ENCODE measurements at regions not wholly inside any gene's neighbourhood (a gene's known extent, or its start where the extent isn't known, plus 50 kb on each side); places are given as distances from the start of the nearest gene placed in this dataset.
"Not testable (repeated sequence)": the region's sequence is repeated elsewhere in the genome, so short reads cannot be mapped to it uniquely, and the experiment has no call there.

DNA sequence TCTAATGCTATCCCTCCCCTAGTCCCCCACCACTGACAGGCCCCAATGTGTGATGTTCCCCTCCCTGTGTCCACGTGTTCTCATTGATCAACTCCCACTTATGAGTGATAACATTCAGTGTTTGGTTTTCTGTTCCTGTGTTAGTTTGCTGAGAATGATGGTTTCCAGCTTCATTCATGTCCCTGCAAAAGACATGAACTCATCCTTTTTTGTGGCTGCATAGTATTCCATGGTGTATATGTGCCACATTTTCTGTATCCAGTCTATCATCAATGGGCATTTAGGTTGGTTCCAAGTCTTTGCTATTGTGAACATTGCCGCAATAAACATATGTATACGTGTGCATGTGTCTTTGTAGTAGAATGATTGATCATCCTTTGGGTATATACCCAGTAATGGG is 153.1 kb downstream of the OR13H1 start:
- not testable (repeated sequence) for H3K4me1 ChIP-seq (ENCODE audit: control insufficient read depth, insufficient read depth, low read length, poor library complexity, severe bottlenecking); H3K4me3 ChIP-seq (ENCODE audit: insufficient read depth, low read depth, low read length, poor library complexity, severe bottlenecking); H3K9me3 ChIP-seq (ENCODE audit: control insufficient read depth, low read length); H3K27ac ChIP-seq (ENCODE audit: insufficient read depth, low read length, poor library complexity, severe bottlenecking); DNase-seq; H3K36me3 ChIP-seq (ENCODE audit: control insufficient read depth, insufficient read depth, low read length); H3K27me3 ChIP-seq (replicated peaks; ENCODE audit: control insufficient read depth, insufficient read depth, low read length, poor library complexity, severe bottlenecking)

DNA sequence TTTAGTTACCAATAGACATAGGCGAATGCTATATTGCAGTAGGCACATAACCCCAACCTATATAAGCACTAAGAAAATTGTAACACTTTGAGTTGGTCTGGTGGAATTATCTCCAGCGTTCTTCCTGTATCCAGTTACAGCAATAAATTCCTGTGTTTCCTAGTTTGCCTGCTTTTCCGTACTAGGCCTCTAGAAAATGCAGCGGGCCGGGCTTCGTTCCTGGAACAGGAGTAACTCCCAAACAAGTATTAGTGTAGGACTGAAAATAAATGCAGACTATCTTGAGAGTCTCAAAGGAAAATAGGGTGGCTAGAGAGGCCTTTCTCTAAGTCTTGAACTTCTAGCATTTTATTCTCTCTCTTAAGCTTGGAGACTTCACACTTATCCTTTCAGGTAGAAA is 159.8 kb downstream of the OR13H1 start:
- no peaks in the 10 kb centered on the region for H3K27me3 ChIP-seq (replicated peaks; ENCODE audit: control insufficient read depth, insufficient read depth, low read length, poor library complexity, severe bottlenecking)
- peak overlapping the region; percentile 48 for H3K4me3 ChIP-seq (ENCODE audit: insufficient read depth, low read depth, low read length, poor library complexity, severe bottlenecking)
- H3K36me3 ChIP-seq (ENCODE audit: control insufficient read depth, insufficient read depth, low read length): no peaks in the 10 kb centered on the region
- no peak overlapping the region for H3K27ac ChIP-seq (ENCODE audit: insufficient read depth, low read length, poor library complexity, severe bottlenecking)
- H3K9me3 ChIP-seq (ENCODE audit: control insufficient read depth, low read length): no peaks in the 10 kb centered on the region
- no peaks in the 10 kb centered on the region for H3K4me1 ChIP-seq (ENCODE audit: control insufficient read depth, insufficient read depth, low read length, poor library complexity, severe bottlenecking)
- no peak for DNase-seq

DNA sequence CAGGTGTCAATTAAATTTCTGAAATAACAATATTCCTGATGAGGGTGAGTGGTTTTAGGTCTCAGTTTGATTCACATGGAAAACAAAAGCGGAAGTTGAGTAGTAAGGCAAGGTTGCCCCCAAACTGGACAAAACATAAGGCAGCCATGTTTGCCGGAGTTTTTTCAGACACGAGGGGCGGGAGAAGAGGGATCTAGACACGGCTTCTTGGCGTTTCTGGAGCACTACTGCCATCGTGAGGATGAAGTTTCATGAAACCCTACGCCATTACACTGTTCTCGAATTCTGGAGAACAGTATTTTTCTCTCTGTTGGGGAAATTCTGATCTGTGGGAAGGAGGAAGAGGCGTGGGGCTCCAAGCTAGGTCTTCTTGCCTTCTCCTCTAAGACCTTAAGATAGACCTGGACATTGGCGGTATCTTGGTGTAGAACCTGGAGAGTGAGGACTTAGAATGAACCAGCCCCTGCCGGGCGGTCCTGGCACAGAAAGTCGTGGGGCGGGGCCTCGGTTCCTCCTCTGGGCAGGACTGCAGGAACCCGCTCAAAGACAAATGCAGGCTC is 160.3 kb downstream of the OR13H1 start:
- H3K4me3 ChIP-seq (ENCODE audit: insufficient read depth, low read depth, low read length, poor library complexity, severe bottlenecking): peak overlapping the region; percentile 48
- peak overlapping the region; percentile 43 for H3K27ac ChIP-seq (ENCODE audit: insufficient read depth, low read length, poor library complexity, severe bottlenecking)
- peak in 1 of 3 donors; percentile 76 for DNase-seq

DNA sequence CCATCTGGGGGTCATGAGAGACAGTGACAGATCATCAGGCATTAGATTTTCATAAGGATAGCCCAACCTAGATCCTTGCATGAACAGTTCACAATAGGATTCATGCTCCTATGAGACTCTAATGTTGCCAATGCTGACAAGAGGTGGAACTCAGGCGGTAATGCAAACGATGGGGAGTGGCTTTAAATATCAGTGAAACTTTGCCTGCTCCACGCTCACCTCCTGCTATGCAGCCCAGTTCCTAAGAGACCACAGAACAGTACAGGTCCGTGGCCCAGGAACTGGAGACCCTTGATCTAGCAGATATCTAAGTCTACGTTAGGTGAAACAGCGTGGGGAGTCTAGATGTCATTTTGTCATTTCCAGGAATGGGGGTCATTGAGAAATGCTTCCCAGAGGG is 165.7 kb downstream of the OR13H1 start:
- Histone ChIP-seq H3K27me3 (replicated peaks; ENCODE audit: control insufficient read depth, insufficient read depth, low read length, poor library complexity, severe bottlenecking) (no peaks in the 10 kb centered on the region), H3K4me3 (ENCODE audit: insufficient read depth, low read depth, low read length, poor library complexity, severe bottlenecking) (no peak overlapping the region), H3K4me1 (ENCODE audit: control insufficient read depth, insufficient read depth, low read length, poor library complexity, severe bottlenecking) (no peaks in the 10 kb centered on the region), H3K9me3 (ENCODE audit: control insufficient read depth, low read length) (no peaks in the 10 kb centered on the region), H3K27ac (ENCODE audit: insufficient read depth, low read length, poor library complexity, severe bottlenecking) (no peak overlapping the region), H3K36me3 (ENCODE audit: control insufficient read depth, insufficient read depth, low read length) (no peaks in the 10 kb centered on the region)
- no peak for DNase-seq

More for the DNA sequence above, 160.3 kb downstream of the OR13H1 start:
- Histone ChIP-seq H3K36me3 (ENCODE audit: control insufficient read depth, insufficient read depth, low read length) (no peaks in the 10 kb centered on the region), H3K4me1 (ENCODE audit: control insufficient read depth, insufficient read depth, low read length, poor library complexity, severe bottlenecking) (no peaks in the 10 kb centered on the region), H3K9me3 (ENCODE audit: control insufficient read depth, low read length) (no peaks in the 10 kb centered on the region), H3K27me3 (replicated peaks; ENCODE audit: control insufficient read depth, insufficient read depth, low read length, poor library complexity, severe bottlenecking) (no peaks in the 10 kb centered on the region)

DNA sequence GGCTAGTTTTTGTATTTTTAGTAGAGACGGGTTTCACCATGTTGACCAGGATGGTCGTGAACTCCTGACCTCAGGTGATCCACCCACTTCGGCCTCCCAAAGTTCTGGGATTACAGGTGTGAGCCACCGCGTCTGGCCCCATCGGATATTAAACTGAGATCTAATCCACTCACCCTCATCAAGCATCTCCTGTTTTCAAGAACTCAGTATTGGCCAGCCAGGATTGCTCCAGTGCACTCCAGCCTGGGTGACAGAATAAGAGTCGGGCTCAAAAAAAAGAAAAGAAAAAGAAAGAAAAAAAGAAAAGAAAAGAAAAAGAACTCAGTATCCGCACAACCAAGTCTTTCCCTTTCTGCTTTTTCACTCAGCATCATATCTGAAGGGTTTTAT is 167.6 kb downstream of the OR13H1 start:
- no peaks in the 10 kb centered on the region for H3K9me3 ChIP-seq (ENCODE audit: control insufficient read depth, low read length)
- DNase-seq: no peak
- no peak overlapping the region for H3K27ac ChIP-seq (ENCODE audit: insufficient read depth, low read length, poor library complexity, severe bottlenecking)
- H3K4me1 ChIP-seq (ENCODE audit: control insufficient read depth, insufficient read depth, low read length, poor library complexity, severe bottlenecking): no peaks in the 10 kb centered on the region
- no peaks in the 10 kb centered on the region for H3K27me3 ChIP-seq (replicated peaks; ENCODE audit: control insufficient read depth, insufficient read depth, low read length, poor library complexity, severe bottlenecking)
- H3K36me3 ChIP-seq (ENCODE audit: control insufficient read depth, insufficient read depth, low read length): no peaks in the 10 kb centered on the region
- H3K4me3 ChIP-seq (ENCODE audit: insufficient read depth, low read depth, low read length, poor library complexity, severe bottlenecking): no peak overlapping the region

DNA sequence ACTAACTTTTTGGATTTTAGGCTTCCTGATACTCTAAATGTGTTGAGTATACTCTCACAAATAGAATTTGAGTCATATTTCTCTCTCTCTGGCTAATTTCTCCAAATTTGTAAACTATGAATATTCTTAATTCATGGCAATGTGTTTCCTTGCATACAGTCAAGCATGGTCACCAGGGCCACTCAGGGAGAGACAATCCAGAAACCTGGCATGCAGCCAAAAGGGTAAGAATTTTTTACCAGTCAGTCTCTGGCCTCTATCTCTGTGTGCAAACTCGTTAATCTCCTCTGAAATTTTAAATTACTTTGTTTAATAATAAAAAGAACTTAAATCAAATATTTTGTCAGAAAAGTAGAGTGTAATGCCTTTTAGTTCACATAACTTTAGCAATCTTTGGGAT is 179.8 kb downstream of the OR13H1 start:
- Histone ChIP-seq H3K9me3 (ENCODE audit: control insufficient read depth, low read length) (no peaks in the 10 kb centered on the region), H3K36me3 (ENCODE audit: control insufficient read depth, insufficient read depth, low read length) (no peaks in the 10 kb centered on the region), H3K4me3 (ENCODE audit: insufficient read depth, low read depth, low read length, poor library complexity, severe bottlenecking) (no peak overlapping the region), H3K27ac (ENCODE audit: insufficient read depth, low read length, poor library complexity, severe bottlenecking) (no peak overlapping the region), H3K27me3 (replicated peaks; ENCODE audit: control insufficient read depth, insufficient read depth, low read length, poor library complexity, severe bottlenecking) (no peaks in the 10 kb centered on the region), H3K4me1 (ENCODE audit: control insufficient read depth, insufficient read depth, low read length, poor library complexity, severe bottlenecking) (no peaks in the 10 kb centered on the region)
- no peak for DNase-seq

DNA sequence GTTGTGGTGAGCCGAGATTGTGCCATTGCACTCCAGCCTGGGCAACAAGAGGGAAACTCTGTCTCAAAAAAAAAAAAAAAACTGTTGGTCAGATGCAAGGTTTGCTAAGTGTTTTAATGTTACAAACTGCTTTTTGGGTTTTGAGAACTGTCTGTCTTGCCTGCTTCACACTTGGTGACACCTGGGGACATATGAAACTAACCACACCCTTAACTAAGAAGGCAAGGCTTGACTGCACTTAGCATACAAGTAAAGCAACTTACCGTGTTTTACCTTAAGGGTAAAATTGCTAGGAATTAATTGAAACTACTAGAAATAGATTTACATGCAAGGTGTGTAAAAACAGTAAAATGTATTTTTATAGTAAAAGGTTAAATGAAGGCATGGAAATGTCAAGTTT is 180.4 kb downstream of the OR13H1 start:
- Histone ChIP-seq H3K36me3 (ENCODE audit: control insufficient read depth, insufficient read depth, low read length) (no peaks in the 10 kb centered on the region), H3K27me3 (replicated peaks; ENCODE audit: control insufficient read depth, insufficient read depth, low read length, poor library complexity, severe bottlenecking) (no peaks in the 10 kb centered on the region), H3K9me3 (ENCODE audit: control insufficient read depth, low read length) (no peaks in the 10 kb centered on the region), H3K27ac (ENCODE audit: insufficient read depth, low read length, poor library complexity, severe bottlenecking) (no peak overlapping the region), H3K4me1 (ENCODE audit: control insufficient read depth, insufficient read depth, low read length, poor library complexity, severe bottlenecking) (no peaks in the 10 kb centered on the region), H3K4me3 (ENCODE audit: insufficient read depth, low read depth, low read length, poor library complexity, severe bottlenecking) (no peak overlapping the region)
- DNase-seq: no peak

DNA sequence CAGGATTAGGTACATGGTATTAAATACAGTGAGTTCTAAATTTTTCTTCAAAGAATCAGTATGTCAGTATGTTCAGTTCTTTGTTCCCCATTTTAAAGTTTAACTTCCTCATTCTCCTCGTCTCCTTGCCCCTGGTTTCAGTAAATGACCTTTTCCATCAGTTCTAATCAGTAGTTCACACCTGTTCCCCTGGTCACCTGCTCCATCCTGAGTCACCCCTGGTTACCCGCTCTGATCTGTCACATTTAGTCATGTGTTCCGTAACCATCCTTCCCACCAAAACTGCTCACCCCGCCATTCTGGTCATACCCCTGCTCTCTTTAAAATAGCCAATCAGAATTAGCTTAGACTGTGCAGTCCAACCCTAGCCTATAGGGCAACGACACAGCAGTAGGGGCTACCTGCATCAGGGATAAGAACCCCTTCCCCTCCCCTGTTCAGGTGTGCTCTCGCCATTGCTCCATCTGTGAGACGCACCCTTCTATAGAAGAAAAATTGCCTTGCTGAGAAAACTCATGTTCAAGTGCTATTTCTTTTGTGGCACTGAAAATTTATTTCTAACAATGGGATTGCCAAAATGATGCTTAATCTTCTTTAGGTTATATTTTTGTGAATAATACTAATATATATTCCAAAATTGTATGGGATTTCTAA is 181.3 kb downstream of the OR13H1 start:
- no peak overlapping the region for H3K4me3 ChIP-seq (ENCODE audit: insufficient read depth, low read depth, low read length, poor library complexity, severe bottlenecking)
- no peak overlapping the region for H3K27ac ChIP-seq (ENCODE audit: insufficient read depth, low read length, poor library complexity, severe bottlenecking)
- H3K9me3 ChIP-seq (ENCODE audit: control insufficient read depth, low read length): no peaks in the 10 kb centered on the region
- H3K36me3 ChIP-seq (ENCODE audit: control insufficient read depth, insufficient read depth, low read length): no peaks in the 10 kb centered on the region
- no peaks in the 10 kb centered on the region for H3K4me1 ChIP-seq (ENCODE audit: control insufficient read depth, insufficient read depth, low read length, poor library complexity, severe bottlenecking)
- no peak for DNase-seq
- no peaks in the 10 kb centered on the region for H3K27me3 ChIP-seq (replicated peaks; ENCODE audit: control insufficient read depth, insufficient read depth, low read length, poor library complexity, severe bottlenecking)

DNA sequence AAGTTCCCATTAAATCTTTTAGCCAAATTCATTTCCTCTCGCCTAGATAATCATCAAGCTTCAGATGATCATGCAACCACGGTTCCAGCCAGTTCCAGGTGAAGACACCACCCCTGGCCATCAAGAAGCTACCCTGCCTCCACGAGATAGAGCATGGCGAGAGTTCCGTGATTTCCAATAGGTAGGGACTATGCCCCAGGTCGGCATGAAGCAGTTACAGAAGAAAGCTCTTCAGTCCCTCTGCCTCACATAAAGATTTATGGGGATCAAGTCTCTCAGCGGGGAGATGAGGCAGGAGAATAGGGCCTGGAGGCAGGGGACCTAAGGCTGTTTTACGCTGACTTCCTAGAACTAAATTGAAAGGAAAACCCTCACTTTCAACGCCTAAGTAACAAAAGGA is 183.9 kb downstream of the OR13H1 start:
- H3K9me3 ChIP-seq (ENCODE audit: control insufficient read depth, low read length): no peaks in the 10 kb centered on the region
- no peaks in the 10 kb centered on the region for H3K4me1 ChIP-seq (ENCODE audit: control insufficient read depth, insufficient read depth, low read length, poor library complexity, severe bottlenecking)
- H3K36me3 ChIP-seq (ENCODE audit: control insufficient read depth, insufficient read depth, low read length): no peaks in the 10 kb centered on the region
- DNase-seq: no peak
- no peaks in the 10 kb centered on the region for H3K27me3 ChIP-seq (replicated peaks; ENCODE audit: control insufficient read depth, insufficient read depth, low read length, poor library complexity, severe bottlenecking)
- no peak overlapping the region for H3K27ac ChIP-seq (ENCODE audit: insufficient read depth, low read length, poor library complexity, severe bottlenecking)
- H3K4me3 ChIP-seq (ENCODE audit: insufficient read depth, low read depth, low read length, poor library complexity, severe bottlenecking): no peak overlapping the region

DNA sequence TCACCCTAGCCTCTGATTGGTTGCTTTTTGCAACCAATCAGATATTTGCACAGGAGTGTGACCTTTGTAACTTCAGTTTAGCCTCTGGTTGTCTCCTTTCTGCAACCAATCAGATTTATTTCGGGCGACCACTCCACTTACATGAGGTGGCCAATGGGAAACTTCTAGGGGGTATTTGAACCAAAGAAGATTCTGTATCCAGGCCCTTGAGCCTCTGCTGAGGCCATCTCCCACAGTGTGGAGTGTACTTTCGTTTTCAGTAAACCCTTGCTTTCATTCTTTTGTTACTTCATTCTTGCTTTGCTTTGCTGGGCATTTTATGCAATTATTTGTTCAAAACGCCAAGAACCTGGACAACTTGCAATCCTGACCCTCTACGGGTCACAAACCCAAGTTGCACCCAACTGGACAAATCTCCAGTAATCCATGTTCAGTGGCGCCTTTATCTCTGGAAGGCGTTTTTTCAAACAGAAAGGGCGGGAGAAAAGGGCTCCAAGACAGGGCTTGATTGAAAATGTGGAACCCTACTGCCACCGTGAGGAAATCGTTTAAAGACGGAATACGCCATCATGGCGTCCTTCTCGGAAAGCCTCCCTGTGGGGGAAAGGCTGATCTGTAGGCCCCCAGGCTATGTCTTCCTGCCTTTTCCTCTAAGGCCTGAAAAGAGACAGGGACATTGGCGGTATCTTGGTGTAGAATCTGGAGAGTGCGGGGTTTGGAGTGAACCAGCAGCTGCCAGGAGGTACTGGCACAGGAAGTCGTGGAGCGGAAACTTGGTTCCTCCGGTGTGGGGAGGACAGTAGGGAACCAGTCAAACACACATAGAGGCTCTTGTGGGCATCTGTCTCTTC is 184.6 kb downstream of the OR13H1 start:
- H3K4me3 ChIP-seq (ENCODE audit: insufficient read depth, low read depth, low read length, poor library complexity, severe bottlenecking): peak overlapping the region; percentile 46
- peak overlapping the region; percentile 11 for H3K27ac ChIP-seq (ENCODE audit: insufficient read depth, low read length, poor library complexity, severe bottlenecking)
- no peaks in the 10 kb centered on the region for H3K4me1 ChIP-seq (ENCODE audit: control insufficient read depth, insufficient read depth, low read length, poor library complexity, severe bottlenecking)
- DNase-seq: peak in 1 of 3 donors; percentile 72
- no peaks in the 10 kb centered on the region for H3K36me3 ChIP-seq (ENCODE audit: control insufficient read depth, insufficient read depth, low read length)
- no peaks in the 10 kb centered on the region for H3K27me3 ChIP-seq (replicated peaks; ENCODE audit: control insufficient read depth, insufficient read depth, low read length, poor library complexity, severe bottlenecking)
- H3K9me3 ChIP-seq (ENCODE audit: control insufficient read depth, low read length): no peaks in the 10 kb centered on the region
